HepG2 (cell line): ENCODE measurements at regions not wholly inside any gene's neighbourhood (a gene's known extent, or its start where the extent isn't known, plus 50 kb on each side); places are given as distances from the start of the nearest gene placed in this dataset.

Source experiments
- ATAC-seq: fragments of 200-7000 bp; cut with Tn5 transposase; 3 replicates; pipeline ENCODE4 v1.9.1; 2020; ENCODE audit warnings: mild to moderate bottlenecking, moderate library complexity
- BruUV-seq: library from RNA; stranded (reverse); fragments of 400-500 nt; replicated peaks from 2 replicates; lab custom pipeline; 2021; lab: Mats Ljungman, UMichigan
- CTCF ChIA-PET: fragments of 300-600 bp; formaldehyde crosslinking; extraction: SDS; loops from one replicate; lab custom pipeline; 2021; ENCODE audit warnings: low total read pairs, inconsistent platforms, low intra/inter-chr PET ratio; lab: Yijun Ruan, JAX
- POLR2A ChIA-PET: fragments of 350-600 bp; sonication (Branson Sonifier 250); formaldehyde crosslinking; loops from one replicate; lab custom pipeline; 2020; ENCODE audit warnings: antibody characterized with exemption, inconsistent platforms; lab: Yijun Ruan, JAX
- DNase-seq: peaks from one replicate; pipeline ENCODE4 v3.0.0-alpha.2; 2015; ENCODE audit warnings: low spot score
- FAIRE-seq: peaks from 3 replicates; lab custom pipeline; 2011; peaks lifted over from hg19 to GRCh38; lab: Jason Lieb, UNC
- H2AFZ ChIP-seq: one replicate; pipeline ENCODE4 v1.6.1; 2011; ENCODE audit warnings: low read length, inconsistent platforms
- H3K27ac ChIP-seq: fragments of 300-600 bp; 3 replicates; pipeline ENCODE4 v1.8.0; 2011; ENCODE audit warnings: mixed run types, mild to moderate bottlenecking, mixed read lengths, low read length, inconsistent platforms; ENCODE audit not compliant: insufficient read depth; ENCODE audit errors: extremely low read length
- H3K27me3 ChIP-seq, 2 experiments: fragments of 200-600 bp in 1 of 2; 2 replicates in 1 of 2; 3 replicates in 1 of 2; pipeline versions ENCODE4 v1.6.0 to v1.8.0; 2011; ENCODE audit warnings: low read length in 2 of 2, mild to moderate bottlenecking in 2 of 2, moderate library complexity in 2 of 2, inconsistent platforms in 1 of 2; ENCODE audit not compliant: insufficient read depth in 2 of 2, control insufficient read depth in 1 of 2
- H3K36me3 ChIP-seq, 2 experiments: fragments of 200-600 bp in 1 of 2; replicated peaks in 1 of 2; 2 replicates in 1 of 2; 3 replicates in 1 of 2; pipeline versions ENCODE4 v1.5.1 to v1.8.0; 2011; ENCODE audit warnings: low read length in 2 of 2, inconsistent platforms in 1 of 2; ENCODE audit not compliant: insufficient read depth in 2 of 2, control insufficient read depth in 1 of 2
- H3K4me1 ChIP-seq: 2 replicates; pipeline ENCODE4 v1.5.1; 2012; ENCODE audit warnings: low read length, inconsistent platforms; ENCODE audit not compliant: insufficient read depth
- H3K4me2 ChIP-seq: 2 replicates; pipeline ENCODE4 v1.6.0; 2011; ENCODE audit warnings: low read depth, low read length, inconsistent platforms
- H3K4me3 ChIP-seq, 3 experiments: fragments of 200-600 bp in 1 of 3; sonication (generic), shearing (Covaris generic) in 1 of 3; replicated peaks in 1 of 3; 2 replicates each; pipeline ENCODE4 v1.5.1; 2011 to 2016; ENCODE audit warnings: low read length in 3 of 3, inconsistent platforms in 2 of 3, low read depth in 2 of 3, mild to moderate bottlenecking in 2 of 3, control low read depth in 1 of 3, mixed read lengths in 1 of 3; ENCODE audit not compliant: insufficient read depth in 1 of 3
- H3K79me2 ChIP-seq: one replicate; pipeline ENCODE4 v1.6.1; 2011; ENCODE audit warnings: low read length, inconsistent platforms; ENCODE audit not compliant: insufficient read depth
- H3K9ac ChIP-seq: 2 replicates; pipeline ENCODE4 v1.6.0; 2011; ENCODE audit warnings: mild to moderate bottlenecking, low read depth, low read length, inconsistent platforms; ENCODE audit not compliant: insufficient read depth
- H3K9me3 ChIP-seq: 2 replicates; pipeline ENCODE4 v1.5.1; 2012; ENCODE audit warnings: mild to moderate bottlenecking, low read length
- H4K20me1 ChIP-seq: 2 replicates; pipeline ENCODE4 v1.6.0; 2011; ENCODE audit warnings: inconsistent platforms, mild to moderate bottlenecking, low read length, moderate library complexity; ENCODE audit not compliant: insufficient read depth
- HOXA7 ChIP-seq: sonication (generic); formaldehyde crosslinking; IDR thresholded peaks from 2 replicates; pipeline ENCODE4 v1.8.1; 2022; ENCODE audit warnings: mild to moderate bottlenecking, missing genetic modification reagents, moderate library complexity
- JUND ChIP-seq: sonication (generic); formaldehyde crosslinking; IDR thresholded peaks from 2 replicates; pipeline ENCODE4 v1.8.0; 2022; ENCODE audit warnings: mild to moderate bottlenecking, missing genetic modification reagents
- MTA3 ChIP-seq: sonication (generic); formaldehyde crosslinking; IDR thresholded peaks from 2 replicates; pipeline ENCODE4 v1.4.0; 2020; ENCODE audit warnings: missing genetic modification reagents
- SAFB2 ChIP-seq: sonication (generic); formaldehyde crosslinking; IDR thresholded peaks from 2 replicates; pipeline ENCODE4 v1.5.1; 2020; ENCODE audit warnings: missing genetic modification reagents, low read depth, mild to moderate bottlenecking, borderline replicate concordance
- SNAI1 ChIP-seq: sonication (generic); formaldehyde crosslinking; IDR thresholded peaks from 2 replicates; pipeline ENCODE4 v1.5.0; 2020; ENCODE audit warnings: mild to moderate bottlenecking, missing genetic modification reagents, borderline replicate concordance
- SSRP1 ChIP-seq: IDR thresholded peaks from 2 replicates; pipeline ENCODE4 v1.6.1; 2016; ENCODE audit warnings: control low read depth
- SYNCRIP ChIP-seq: fragments of 200-400 bp; formaldehyde crosslinking; IDR thresholded peaks from 2 replicates; pipeline ENCODE4 v1.6.1; 2018; ENCODE audit warnings: mild to moderate bottlenecking, low read depth, low read length; ENCODE audit not compliant: insufficient read depth
- U2AF2 ChIP-seq: fragments of 200-400 bp; formaldehyde crosslinking; IDR thresholded peaks from 2 replicates; pipeline ENCODE4 v1.6.1; 2017; ENCODE audit warnings: low read depth, mild to moderate bottlenecking, low read length
- ZIK1 ChIP-seq: sonication (generic); formaldehyde crosslinking; IDR thresholded peaks from 2 replicates; pipeline ENCODE4 v1.5.0; 2020; ENCODE audit warnings: mild to moderate bottlenecking, low read depth, missing genetic modification reagents, borderline replicate concordance
- WGBS: methylation state at CpG from one replicate; pipeline ENCODE4 v1.1.6; 2017; ENCODE audit warnings: low lambda C conversion rate; 5-methylcytosine and 5-hydroxymethylcytosine counted together
- in situ Hi-C: cut with HindIII; loops from 2 replicates; pipeline ENCODE4 v1.10.0; 2017; ENCODE audit warnings: low pct_unique_long_range_greater_than_20kb; ENCODE audit not compliant: extremely low pct_ligation_motif_present
- intact Hi-C: fragments of 100-400 bp; cut with micrococcal nuclease; formaldehyde crosslinking; loops from one replicate; pipeline ENCODE4 v1.10.0; 2022; ENCODE audit not compliant: unreplicated experiment
- TF ChIP-seq, protein P1 (sequence below): IDR thresholded peaks from 2 replicates; pipeline ENCODE4 v1.6.1; 2016; ENCODE audit warnings: mild to moderate bottlenecking
- TF ChIP-seq, protein P2 (sequence below): sonication (generic); formaldehyde crosslinking; IDR thresholded peaks from 2 replicates; pipeline ENCODE4 v1.8.0; 2022; ENCODE audit warnings: mild to moderate bottlenecking, missing genetic modification reagents, borderline replicate concordance
- TF ChIP-seq, protein P3 (sequence below): sonication (generic); formaldehyde crosslinking; IDR thresholded peaks from 2 replicates; pipeline ENCODE4 v1.4.0; 2020; ENCODE audit warnings: missing genetic modification reagents

DNA sequence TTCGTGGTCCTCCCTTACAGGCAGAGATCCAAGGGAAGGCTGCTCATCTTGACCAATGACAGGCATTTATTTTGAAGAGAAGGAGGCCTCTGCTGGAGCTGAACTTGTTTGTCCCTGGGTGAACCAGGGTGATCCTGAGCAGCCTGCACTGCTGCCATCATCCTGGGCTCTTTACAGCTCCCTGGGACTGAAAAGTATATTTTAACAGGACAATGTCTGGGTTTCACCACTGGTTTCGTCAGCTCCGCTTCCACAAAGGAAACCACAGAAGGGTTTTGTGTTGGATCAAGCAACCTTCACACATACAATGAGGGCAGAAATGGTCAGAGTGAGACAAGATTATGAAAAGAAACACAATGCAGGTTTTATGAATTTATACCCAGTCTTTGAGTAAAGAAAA, 400.7 kb upstream of the TPM1 start:
- in situ Hi-C loops (no loop called here), intact Hi-C loops (no loop called here)
- Histone ChIP-seq H3K27ac (no peak overlapping the region), H3K9ac (no peak overlapping the region), H3K4me3 (no peak overlapping the region), H4K20me1 (no peaks in the 10 kb centered on the region), H3K79me2 (no peaks in the 10 kb centered on the region), H2AFZ (no peak overlapping the region), H3K9me3 (no peaks in the 10 kb centered on the region), H3K4me2 (no peak overlapping the region), H3K36me3 (no peaks in the 10 kb centered on the region), H3K4me1 (peaks cover 21% of the 10 kb centered on the region), H3K27me3 (no peaks in the 10 kb centered on the region)
- BruUV-seq: no TSS peak
- ATAC-seq (no peak), FAIRE-seq (no peak), DNase-seq (no peak)
- TF ChIP-seq JUND (CRISPR knock-in tag) (no peak), SAFB2 (CRISPR knock-in tag) (no peak), SNAI1 (CRISPR knock-in tag) (no peak), U2AF2 (no peak), SSRP1 (CRISPR knock-in tag) (no peak), HOXA7 (CRISPR knock-in tag) (no peak), SYNCRIP (no peak), ZIK1 (CRISPR knock-in tag) (no peak), MTA3 (CRISPR knock-in tag) (no peak)
- TF ChIP-seq, protein P1, sequence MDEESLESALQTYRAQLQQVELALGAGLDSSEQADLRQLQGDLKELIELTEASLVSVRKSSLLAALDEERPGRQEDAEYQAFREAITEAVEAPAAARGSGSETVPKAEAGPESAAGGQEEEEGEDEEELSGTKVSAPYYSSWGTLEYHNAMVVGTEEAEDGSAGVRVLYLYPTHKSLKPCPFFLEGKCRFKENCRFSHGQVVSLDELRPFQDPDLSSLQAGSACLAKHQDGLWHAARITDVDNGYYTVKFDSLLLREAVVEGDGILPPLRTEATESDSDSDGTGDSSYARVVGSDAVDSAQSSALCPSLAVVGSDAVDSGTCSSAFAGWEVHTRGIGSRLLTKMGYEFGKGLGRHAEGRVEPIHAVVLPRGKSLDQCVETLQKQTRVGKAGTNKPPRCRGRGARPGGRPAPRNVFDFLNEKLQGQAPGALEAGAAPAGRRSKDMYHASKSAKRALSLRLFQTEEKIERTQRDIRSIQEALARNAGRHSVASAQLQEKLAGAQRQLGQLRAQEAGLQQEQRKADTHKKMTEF: no peak
- TF ChIP-seq, protein P2, sequence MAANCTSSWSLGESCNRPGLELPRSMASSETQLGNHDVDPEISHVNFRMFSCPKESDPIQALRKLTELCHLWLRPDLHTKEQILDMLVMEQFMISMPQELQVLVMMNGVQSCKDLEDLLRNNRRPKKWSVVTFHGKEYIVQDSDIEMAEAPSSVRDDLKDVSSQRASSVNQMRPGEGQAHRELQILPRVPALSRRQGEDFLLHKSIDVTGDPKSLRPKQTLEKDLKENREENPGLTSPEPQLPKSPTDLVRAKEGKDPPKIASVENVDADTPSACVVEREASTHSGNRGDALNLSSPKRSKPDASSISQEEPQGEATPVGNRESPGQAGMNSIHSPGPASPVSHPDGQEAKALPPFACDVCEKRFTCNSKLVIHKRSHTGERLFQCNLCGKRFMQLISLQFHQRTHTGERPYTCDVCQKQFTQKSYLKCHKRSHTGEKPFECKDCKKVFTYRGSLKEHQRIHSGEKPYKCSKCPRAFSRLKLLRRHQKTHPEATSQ: no peak
- TF ChIP-seq, protein P3, sequence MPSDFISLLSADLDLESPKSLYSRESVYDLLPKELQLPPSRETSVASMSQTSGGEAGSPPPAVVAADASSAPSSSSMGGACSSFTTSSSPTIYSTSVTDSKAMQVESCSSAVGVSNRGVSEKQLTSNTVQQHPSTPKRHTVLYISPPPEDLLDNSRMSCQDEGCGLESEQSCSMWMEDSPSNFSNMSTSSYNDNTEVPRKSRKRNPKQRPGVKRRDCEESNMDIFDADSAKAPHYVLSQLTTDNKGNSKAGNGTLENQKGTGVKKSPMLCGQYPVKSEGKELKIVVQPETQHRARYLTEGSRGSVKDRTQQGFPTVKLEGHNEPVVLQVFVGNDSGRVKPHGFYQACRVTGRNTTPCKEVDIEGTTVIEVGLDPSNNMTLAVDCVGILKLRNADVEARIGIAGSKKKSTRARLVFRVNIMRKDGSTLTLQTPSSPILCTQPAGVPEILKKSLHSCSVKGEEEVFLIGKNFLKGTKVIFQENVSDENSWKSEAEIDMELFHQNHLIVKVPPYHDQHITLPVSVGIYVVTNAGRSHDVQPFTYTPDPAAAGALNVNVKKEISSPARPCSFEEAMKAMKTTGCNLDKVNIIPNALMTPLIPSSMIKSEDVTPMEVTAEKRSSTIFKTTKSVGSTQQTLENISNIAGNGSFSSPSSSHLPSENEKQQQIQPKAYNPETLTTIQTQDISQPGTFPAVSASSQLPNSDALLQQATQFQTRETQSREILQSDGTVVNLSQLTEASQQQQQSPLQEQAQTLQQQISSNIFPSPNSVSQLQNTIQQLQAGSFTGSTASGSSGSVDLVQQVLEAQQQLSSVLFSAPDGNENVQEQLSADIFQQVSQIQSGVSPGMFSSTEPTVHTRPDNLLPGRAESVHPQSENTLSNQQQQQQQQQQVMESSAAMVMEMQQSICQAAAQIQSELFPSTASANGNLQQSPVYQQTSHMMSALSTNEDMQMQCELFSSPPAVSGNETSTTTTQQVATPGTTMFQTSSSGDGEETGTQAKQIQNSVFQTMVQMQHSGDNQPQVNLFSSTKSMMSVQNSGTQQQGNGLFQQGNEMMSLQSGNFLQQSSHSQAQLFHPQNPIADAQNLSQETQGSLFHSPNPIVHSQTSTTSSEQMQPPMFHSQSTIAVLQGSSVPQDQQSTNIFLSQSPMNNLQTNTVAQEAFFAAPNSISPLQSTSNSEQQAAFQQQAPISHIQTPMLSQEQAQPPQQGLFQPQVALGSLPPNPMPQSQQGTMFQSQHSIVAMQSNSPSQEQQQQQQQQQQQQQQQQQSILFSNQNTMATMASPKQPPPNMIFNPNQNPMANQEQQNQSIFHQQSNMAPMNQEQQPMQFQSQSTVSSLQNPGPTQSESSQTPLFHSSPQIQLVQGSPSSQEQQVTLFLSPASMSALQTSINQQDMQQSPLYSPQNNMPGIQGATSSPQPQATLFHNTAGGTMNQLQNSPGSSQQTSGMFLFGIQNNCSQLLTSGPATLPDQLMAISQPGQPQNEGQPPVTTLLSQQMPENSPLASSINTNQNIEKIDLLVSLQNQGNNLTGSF: no peak
- 90% methylated on average over 3 of the region's 3 CpGs for WGBS
- POLR2A ChIA-PET: no interaction called here
- CTCF ChIA-PET: no interaction called here
